Tibial nerve (tissue), 4 donors: ENCODE measurements at regions not wholly inside any gene's neighbourhood (a gene's known extent, or its start where the extent isn't known, plus 50 kb on each side); places are given as distances from the start of the nearest gene placed in this dataset.

Experiments used
- DNase-seq, 2 donors: peaks; one replicate each; pipeline ENCODE4 v3.0.0-alpha.2; 2019; ENCODE audit warnings: low spot score in 2 of 2
- H3K27ac ChIP-seq, 4 donors: fragments of 200-600 bp; sonication (generic) in 3 of 4; one replicate each; pipeline ENCODE4 v1.5.1; 2017 to 2019; ENCODE audit warnings: mild to moderate bottlenecking in 1 of 4
- H3K27me3 ChIP-seq, 2 donors: fragments of 200-600 bp; sonication (generic) in 1 of 2; one replicate each; pipeline versions ENCODE4 v1.5.1 to v1.6.0; 2017 to 2019
- H3K36me3 ChIP-seq, 3 donors: fragments of 200-600 bp; sonication (generic); one replicate each; pipeline ENCODE4 v1.5.1; 2018 to 2019
- H3K4me1 ChIP-seq, 4 donors: fragments of 200-600 bp; sonication (generic) in 3 of 4; one replicate each; pipeline ENCODE4 v1.5.1; 2017 to 2019
- H3K4me3 ChIP-seq, 4 donors: fragments of 200-600 bp; sonication (generic) in 3 of 4; one replicate each; pipeline ENCODE4 v1.5.1; 2017 to 2019; ENCODE audit warnings: mild to moderate bottlenecking in 1 of 4, moderate library complexity in 1 of 4
- H3K9me3 ChIP-seq, 4 donors: fragments of 200-600 bp; sonication (generic) in 3 of 4; one replicate each; pipeline ENCODE4 v1.5.1; 2017 to 2019
- EP300 ChIP-seq, 2 donors: sonication (generic); formaldehyde crosslinking; IDR thresholded peaks; one replicate each; pipeline ENCODE4 v1.6.1; 2017; ENCODE audit warnings: antibody characterized with exemption in 2 of 2, mild to moderate bottlenecking in 1 of 2
- POLR2A ChIP-seq, 2 donors: fragments of 450-650 bp; IDR thresholded peaks; one replicate each; pipeline ENCODE4 v1.6.1; 2017; ENCODE audit warnings: antibody characterized with exemption in 2 of 2, mild to moderate bottlenecking in 2 of 2, moderate library complexity in 2 of 2
- WGBS, 2 donors: methylation state at CpG; one replicate each; pipeline ENCODE4 v1.1.5; 2018; 5-methylcytosine and 5-hydroxymethylcytosine counted together
- TF ChIP-seq, protein P1 (sequence below), 5 experiments: fragments of 200-600 bp in 3 of 5; fragments of 450-650 bp in 2 of 5; sonication (generic) in 3 of 5; IDR thresholded peaks; one replicate each; pipeline ENCODE4 v1.5.1; 2016 to 2019; ENCODE audit warnings: antibody characterized with exemption in 5 of 5, mild to moderate bottlenecking in 3 of 5, moderate library complexity in 2 of 5

DNA sequence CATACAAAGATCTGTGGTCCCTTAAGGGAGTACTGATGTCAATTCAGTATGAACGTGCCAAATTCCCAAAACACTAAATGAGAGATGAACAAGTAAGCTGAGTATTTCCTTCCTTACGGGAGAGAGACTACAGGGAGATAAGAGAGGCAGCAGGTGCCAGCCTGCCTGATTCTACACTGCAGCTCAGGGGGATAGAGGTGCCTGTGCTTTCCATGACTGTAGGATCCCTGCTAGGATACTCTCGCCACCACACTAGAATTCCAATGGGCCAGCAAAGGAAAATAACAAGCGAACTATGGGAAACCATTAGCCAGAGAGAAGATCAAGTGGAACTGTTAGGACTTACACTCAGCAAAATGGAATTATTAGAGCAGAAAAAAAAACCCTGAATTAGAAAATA is 198.5 kb upstream of the BTBD3 start:
- Histone ChIP-seq H3K4me1 (no peaks in the 10 kb centered on the region), H3K9me3 (no peaks in the 10 kb centered on the region), H3K27me3 (no peaks in the 10 kb centered on the region), H3K36me3 (no peaks in the 10 kb centered on the region), H3K27ac (no peak overlapping the region), H3K4me3 (no peak overlapping the region)
- TF ChIP-seq POLR2A (IDR thresholded peaks at IDR 0.05) (no peak), EP300 (IDR thresholded peaks at IDR 0.05) (no peak)
- TF ChIP-seq, protein P1, sequence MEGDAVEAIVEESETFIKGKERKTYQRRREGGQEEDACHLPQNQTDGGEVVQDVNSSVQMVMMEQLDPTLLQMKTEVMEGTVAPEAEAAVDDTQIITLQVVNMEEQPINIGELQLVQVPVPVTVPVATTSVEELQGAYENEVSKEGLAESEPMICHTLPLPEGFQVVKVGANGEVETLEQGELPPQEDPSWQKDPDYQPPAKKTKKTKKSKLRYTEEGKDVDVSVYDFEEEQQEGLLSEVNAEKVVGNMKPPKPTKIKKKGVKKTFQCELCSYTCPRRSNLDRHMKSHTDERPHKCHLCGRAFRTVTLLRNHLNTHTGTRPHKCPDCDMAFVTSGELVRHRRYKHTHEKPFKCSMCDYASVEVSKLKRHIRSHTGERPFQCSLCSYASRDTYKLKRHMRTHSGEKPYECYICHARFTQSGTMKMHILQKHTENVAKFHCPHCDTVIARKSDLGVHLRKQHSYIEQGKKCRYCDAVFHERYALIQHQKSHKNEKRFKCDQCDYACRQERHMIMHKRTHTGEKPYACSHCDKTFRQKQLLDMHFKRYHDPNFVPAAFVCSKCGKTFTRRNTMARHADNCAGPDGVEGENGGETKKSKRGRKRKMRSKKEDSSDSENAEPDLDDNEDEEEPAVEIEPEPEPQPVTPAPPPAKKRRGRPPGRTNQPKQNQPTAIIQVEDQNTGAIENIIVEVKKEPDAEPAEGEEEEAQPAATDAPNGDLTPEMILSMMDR (IDR thresholded peaks at IDR 0.05), result no peak
- no peak for DNase-seq
- WGBS, 2 donors, result 70 to 77% methylated on average over 4 of the region's 4 CpGs

DNA sequence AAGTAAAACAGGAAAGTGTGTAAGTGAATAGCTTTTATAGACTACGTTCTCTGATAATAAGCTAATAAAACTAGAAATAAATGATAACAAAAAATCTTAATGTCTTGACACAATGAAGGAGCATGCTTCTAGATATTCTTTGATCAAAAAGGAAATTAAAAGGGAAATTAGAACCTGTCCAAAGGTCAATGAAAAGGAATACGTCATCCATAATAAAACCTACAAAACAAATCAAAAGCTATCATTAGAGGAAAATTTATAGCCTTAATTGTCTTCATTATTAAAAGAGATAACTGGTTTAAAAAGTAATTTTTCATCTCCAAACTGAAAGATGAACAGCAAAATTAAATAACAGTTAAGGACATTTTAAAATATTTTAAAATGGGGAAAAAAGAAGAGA is 196.3 kb upstream of the BTBD3 start:
- Histone ChIP-seq H3K27me3 (no peaks in the 10 kb centered on the region), H3K36me3 (no peaks in the 10 kb centered on the region), H3K4me3 (no peak overlapping the region), H3K27ac (no peak overlapping the region), H3K4me1 (no peaks in the 10 kb centered on the region), H3K9me3 (no peaks in the 10 kb centered on the region)
- no peak for DNase-seq
- 87 to 94% methylated on average over 2 of the region's 2 CpGs for whole genome bisulfite sequencing, 2 donors
- TF ChIP-seq EP300 (IDR thresholded peaks at IDR 0.05), result no peak
- TF ChIP-seq, protein P1 (IDR thresholded peaks at IDR 0.05), result no peak
- no peak for TF ChIP-seq POLR2A (IDR thresholded peaks at IDR 0.05)

DNA sequence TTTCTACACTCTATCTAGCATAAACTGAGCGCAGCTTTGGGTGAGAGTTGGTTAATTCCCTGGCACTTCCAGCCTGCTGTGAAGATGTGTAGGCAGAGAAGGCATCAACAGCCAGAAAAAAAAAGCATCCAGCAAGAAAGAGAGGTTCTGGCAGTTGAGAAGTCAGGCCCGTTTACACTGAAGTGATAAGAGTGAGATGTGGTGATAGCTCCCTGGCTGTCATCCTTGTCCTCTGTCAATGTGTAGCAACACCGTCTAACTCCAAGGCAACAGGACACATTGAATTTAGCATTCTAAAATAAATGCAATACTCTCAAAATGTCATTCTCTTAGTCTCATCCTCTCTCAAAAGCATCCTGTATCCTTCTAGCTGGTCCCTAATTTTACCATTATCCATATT is 193.6 kb upstream of the BTBD3 start:
- Histone ChIP-seq H3K9me3 (no peaks in the 10 kb centered on the region), H3K4me1 (no peaks in the 10 kb centered on the region), H3K27me3 (no peaks in the 10 kb centered on the region), H3K36me3 (no peaks in the 10 kb centered on the region), H3K4me3 (no peak overlapping the region), H3K27ac (no peak overlapping the region)
- TF ChIP-seq, protein P1 (IDR thresholded peaks at IDR 0.05), result no peak
- no peak for TF ChIP-seq POLR2A (IDR thresholded peaks at IDR 0.05)
- no peak for TF ChIP-seq EP300 (IDR thresholded peaks at IDR 0.05)
- DNase-seq, result no peak
- 79% methylated on average over 3 of the region's 3 CpGs for WGBS, 2 donors

DNA sequence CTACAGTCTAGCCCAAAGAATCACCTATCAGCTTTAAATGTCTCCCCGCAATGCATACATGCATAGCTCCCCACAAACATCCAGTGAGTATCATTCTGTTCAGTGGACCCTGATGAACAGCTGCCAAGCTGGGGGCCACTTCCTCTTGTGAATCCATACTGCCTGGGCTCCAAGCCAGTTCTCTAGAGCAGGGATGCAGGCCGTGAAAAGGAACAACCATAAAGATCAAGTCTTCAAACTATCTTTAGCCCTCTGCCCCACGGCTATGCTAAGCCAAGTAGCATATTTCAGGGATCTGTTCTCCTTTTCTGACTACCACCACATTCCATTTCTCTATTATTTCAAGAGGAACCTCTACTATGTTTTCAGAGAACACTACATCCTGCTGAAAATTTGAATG is 191.7 kb upstream of the BTBD3 start:
- Histone ChIP-seq H3K27ac (no peak overlapping the region), H3K9me3 (peaks cover 0 to 7% (median 2%) of the 10 kb centered on the region in 4 donors), H3K4me1 (no peaks in the 10 kb centered on the region), H3K36me3 (no peaks in the 10 kb centered on the region), H3K4me3 (no peak overlapping the region), H3K27me3 (no peaks in the 10 kb centered on the region)
- DNase-seq, result no peak
- TF ChIP-seq, protein P1 (IDR thresholded peaks at IDR 0.05), result no peak
- TF ChIP-seq EP300 (IDR thresholded peaks at IDR 0.05), result no peak
- TF ChIP-seq POLR2A (IDR thresholded peaks at IDR 0.05), result no peak
- 34 to 42% methylated on average over 3 of the region's 3 CpGs for WGBS, 2 donors

- WGBS, 2 donors, result 64 to 89% methylated on average over 1 of the region's 1 CpG
- no peaks in the 10 kb centered on the region for H3K4me1 ChIP-seq
- H3K36me3 ChIP-seq, result no peaks in the 10 kb centered on the region
- no peak for DNase-seq
- H3K27ac ChIP-seq, result no peak overlapping the region
- no peaks in the 10 kb centered on the region for H3K27me3 ChIP-seq
- peaks cover 0 to 7% (median 2%) of the 10 kb centered on the region in 4 donors for H3K9me3 ChIP-seq
- TF ChIP-seq, protein P1 (IDR thresholded peaks at IDR 0.05), result no peak
- TF ChIP-seq POLR2A (IDR thresholded peaks at IDR 0.05) (no peak), EP300 (IDR thresholded peaks at IDR 0.05) (no peak)
- no peak overlapping the region for H3K4me3 ChIP-seq
Observed at GRCh38 chr20:11727708-11728107, 190.0 kb upstream of the BTBD3 start.
